ENCODE measurements at regions not wholly inside any gene's neighbourhood (a gene's known extent, or its start where the extent isn't known, plus 50 kb on each side); places are given as distances from the start of the nearest gene placed in this dataset.

DNA sequence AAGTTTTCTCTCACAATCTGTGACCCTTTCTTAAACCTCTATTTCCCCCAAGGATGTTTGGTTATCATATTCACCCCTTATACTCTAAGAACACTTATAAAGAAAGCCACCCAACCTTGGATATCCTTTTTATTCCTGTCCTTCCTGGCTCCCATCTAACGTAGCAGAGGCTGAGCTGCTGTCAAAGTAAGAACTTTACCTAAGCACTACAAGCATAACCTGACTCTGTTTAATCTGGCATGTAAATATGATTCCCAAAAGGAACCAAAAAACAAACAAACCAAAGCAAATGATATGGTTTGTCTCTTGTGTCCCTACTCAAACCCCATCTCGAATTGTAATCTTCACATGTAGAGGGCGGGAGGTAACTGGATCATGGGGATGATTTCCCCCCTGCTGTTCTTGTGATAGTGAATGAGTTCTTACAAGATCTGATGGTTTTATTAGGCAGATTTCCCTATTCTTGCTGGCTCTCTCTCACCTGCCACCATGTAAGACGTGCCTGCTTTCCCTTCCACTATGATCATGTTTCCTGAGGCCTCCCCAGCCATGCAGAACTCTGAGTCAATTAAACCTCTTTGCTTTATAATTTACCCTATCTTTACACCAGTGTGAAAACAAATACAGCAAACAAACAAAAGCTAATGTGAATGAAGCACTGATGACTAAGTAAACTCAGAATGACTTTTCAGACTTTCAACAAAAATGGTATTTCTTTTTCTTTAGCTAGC lies 72.7 kb upstream of the SPOPL start:
- DNase-seq (ENCODE audit: low spot score in 2 of 2): no peak
- intact Hi-C loops (cut with DNase I; ENCODE audit: low total_unique reads): no loop called here
- H3K27me3 ChIP-seq: no peaks in the 10 kb centered on the region
- H3K4me3 ChIP-seq: no peak overlapping the region
- H3K27ac ChIP-seq: no peak overlapping the region
- no peaks in the 10 kb centered on the region for H3K36me3 ChIP-seq
- H3K4me1 ChIP-seq: no peaks in the 10 kb centered on the region
- H3K9me3 ChIP-seq: peaks cover 12 to 13% of the 10 kb centered on the region in 2 donors
- TF ChIP-seq POLR2AphosphoS5 (IDR thresholded peaks at IDR 0.05) (no peak), POLR2A (IDR thresholded peaks at IDR 0.05) (no peak)
- TF ChIP-seq, protein P1, sequence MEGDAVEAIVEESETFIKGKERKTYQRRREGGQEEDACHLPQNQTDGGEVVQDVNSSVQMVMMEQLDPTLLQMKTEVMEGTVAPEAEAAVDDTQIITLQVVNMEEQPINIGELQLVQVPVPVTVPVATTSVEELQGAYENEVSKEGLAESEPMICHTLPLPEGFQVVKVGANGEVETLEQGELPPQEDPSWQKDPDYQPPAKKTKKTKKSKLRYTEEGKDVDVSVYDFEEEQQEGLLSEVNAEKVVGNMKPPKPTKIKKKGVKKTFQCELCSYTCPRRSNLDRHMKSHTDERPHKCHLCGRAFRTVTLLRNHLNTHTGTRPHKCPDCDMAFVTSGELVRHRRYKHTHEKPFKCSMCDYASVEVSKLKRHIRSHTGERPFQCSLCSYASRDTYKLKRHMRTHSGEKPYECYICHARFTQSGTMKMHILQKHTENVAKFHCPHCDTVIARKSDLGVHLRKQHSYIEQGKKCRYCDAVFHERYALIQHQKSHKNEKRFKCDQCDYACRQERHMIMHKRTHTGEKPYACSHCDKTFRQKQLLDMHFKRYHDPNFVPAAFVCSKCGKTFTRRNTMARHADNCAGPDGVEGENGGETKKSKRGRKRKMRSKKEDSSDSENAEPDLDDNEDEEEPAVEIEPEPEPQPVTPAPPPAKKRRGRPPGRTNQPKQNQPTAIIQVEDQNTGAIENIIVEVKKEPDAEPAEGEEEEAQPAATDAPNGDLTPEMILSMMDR (IDR thresholded peaks at IDR 0.05): no peak

DNA sequence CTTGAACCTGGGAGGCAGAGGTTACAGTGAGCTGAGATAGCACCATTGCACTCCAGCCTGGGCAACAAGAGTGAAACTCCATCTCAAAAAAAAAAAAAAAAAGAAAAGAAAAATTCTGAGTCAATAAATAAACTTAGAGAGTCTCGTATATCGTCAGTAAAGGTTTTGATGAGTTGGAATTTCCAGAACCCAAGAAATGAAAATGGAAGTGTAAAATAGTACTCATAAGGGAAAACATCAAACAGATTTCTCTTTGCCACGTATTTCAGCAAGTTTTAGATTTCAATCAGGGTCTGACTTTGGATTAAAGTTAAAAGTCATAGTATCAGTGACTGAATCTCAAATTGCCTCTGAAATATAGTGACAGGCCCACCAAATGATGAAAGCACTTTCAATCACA lies 71.4 kb upstream of the SPOPL start:
- no peak for TF ChIP-seq POLR2A (IDR thresholded peaks at IDR 0.05)
- TF ChIP-seq, protein P1 (IDR thresholded peaks at IDR 0.05): no peak
- TF ChIP-seq POLR2AphosphoS5 (IDR thresholded peaks at IDR 0.05): no peak
- H3K4me1 ChIP-seq: no peaks in the 10 kb centered on the region
- intact Hi-C loops (cut with DNase I; ENCODE audit: low total_unique reads): no loop called here
- no peak overlapping the region for H3K4me3 ChIP-seq
- H3K27ac ChIP-seq: no peak overlapping the region
- peaks cover 12 to 13% of the 10 kb centered on the region in 2 donors for H3K9me3 ChIP-seq
- no peaks in the 10 kb centered on the region for H3K27me3 ChIP-seq
- no peak for DNase-seq (ENCODE audit: low spot score in 2 of 2)
- H3K36me3 ChIP-seq: no peaks in the 10 kb centered on the region

DNA sequence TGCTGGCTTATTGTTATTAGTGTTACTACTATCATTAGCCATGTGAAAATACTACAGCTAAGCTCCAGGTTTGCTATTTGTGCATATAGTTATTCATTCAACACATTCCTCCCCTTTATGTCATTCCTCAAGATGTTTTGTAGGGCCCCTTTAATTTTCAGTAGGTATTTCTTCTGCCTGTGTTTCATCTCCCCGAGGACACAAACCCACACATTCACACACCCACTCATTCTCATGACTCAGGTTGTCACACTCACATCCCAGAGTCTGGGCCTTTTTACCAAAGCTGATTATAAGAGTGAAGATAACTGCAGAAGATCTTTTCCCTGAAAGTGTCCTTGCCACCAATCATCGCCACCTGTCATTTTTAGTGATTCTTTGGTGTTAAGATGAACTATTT lies 68.6 kb upstream of the SPOPL start:
- no peak for DNase-seq (ENCODE audit: low spot score in 2 of 2)
- H3K27me3 ChIP-seq: no peaks in the 10 kb centered on the region
- H3K4me1 ChIP-seq: no peaks in the 10 kb centered on the region
- H3K4me3 ChIP-seq: no peak overlapping the region
- no peaks in the 10 kb centered on the region for H3K9me3 ChIP-seq
- no peaks in the 10 kb centered on the region for H3K36me3 ChIP-seq
- intact Hi-C loops (cut with DNase I; ENCODE audit: low total_unique reads): no loop called here
- TF ChIP-seq, protein P1 (IDR thresholded peaks at IDR 0.05): no peak
- TF ChIP-seq POLR2AphosphoS5 (IDR thresholded peaks at IDR 0.05) (no peak), POLR2A (IDR thresholded peaks at IDR 0.05) (no peak)
- H3K27ac ChIP-seq: no peak overlapping the region

DNA sequence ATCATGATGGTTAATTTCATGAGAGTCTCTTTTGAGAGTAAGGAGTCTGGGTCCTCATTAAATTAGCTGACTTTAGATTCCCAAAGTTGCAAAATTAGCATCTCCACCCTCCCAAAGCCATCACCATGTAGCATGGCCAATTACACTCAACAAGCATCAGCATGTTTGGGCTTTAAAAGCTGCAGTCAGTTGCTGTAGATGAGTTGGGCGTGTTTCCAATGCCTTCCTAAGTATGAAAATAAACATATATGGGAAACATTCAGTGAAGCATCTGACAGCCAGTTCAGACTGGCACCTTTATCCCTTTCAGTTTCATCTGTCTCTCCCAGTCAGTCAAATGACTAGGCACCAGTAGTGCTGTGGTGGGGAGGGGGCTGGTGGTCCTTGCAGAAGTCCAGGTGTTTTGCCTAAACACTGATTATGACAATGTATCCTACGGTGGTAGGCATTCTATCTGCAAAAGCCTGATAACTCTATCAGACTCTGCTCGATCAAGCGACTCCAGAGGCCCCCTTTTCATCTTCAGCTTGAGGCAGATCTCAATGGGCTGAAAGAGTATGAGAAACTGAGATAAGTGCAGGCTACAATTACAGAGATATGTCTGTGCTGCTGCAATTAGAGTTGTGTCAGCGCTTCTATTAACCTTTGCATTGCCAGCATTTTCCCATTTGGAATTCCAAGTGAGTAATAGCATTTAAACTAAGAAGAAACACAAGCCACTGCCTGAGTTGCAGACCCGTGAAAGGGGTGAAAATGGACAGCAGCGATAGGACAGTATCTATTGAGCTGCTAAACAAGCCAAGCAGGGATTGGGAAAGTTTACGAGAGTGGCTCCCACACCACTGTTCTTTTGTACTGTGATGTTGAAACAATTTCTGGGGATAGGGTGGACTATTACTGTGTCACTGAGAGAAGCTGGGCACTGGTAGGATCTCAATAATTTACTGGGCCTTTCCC lies 67.3 kb upstream of the SPOPL start:
- Histone ChIP-seq H3K4me1 (no peaks in the 10 kb centered on the region), H3K27ac (no peak overlapping the region), H3K9me3 (no peaks in the 10 kb centered on the region), H3K27me3 (no peaks in the 10 kb centered on the region), H3K4me3 (no peak overlapping the region), H3K36me3 (no peaks in the 10 kb centered on the region)
- no peak for DNase-seq (ENCODE audit: low spot score in 2 of 2)
- intact Hi-C loops (cut with DNase I; ENCODE audit: low total_unique reads): no loop called here
- TF ChIP-seq POLR2A (IDR thresholded peaks at IDR 0.05): no peak
- TF ChIP-seq, protein P1 (IDR thresholded peaks at IDR 0.05): no peak
- no peak for TF ChIP-seq POLR2AphosphoS5 (IDR thresholded peaks at IDR 0.05)

GRCh38 chr2:138435701-138436100 lies 65.9 kb upstream of the SPOPL start:
- no peaks in the 10 kb centered on the region for H3K9me3 ChIP-seq
- no peaks in the 10 kb centered on the region for H3K4me1 ChIP-seq
- H3K4me3 ChIP-seq: no peak overlapping the region
- no peak for DNase-seq (ENCODE audit: low spot score in 2 of 2)
- no peaks in the 10 kb centered on the region for H3K36me3 ChIP-seq
- H3K27ac ChIP-seq: no peak overlapping the region
- intact Hi-C loops (cut with DNase I; ENCODE audit: low total_unique reads): no loop called here
- TF ChIP-seq, protein P1 (IDR thresholded peaks at IDR 0.05): no peak
- TF ChIP-seq POLR2A (IDR thresholded peaks at IDR 0.05) (no peak), POLR2AphosphoS5 (IDR thresholded peaks at IDR 0.05) (no peak)
- no peaks in the 10 kb centered on the region for H3K27me3 ChIP-seq

Data from breast epithelium (tissue), 4 donors.